ENCODE measurements at regions not wholly inside any gene's neighbourhood (a gene's known extent, or its start where the extent isn't known, plus 50 kb on each side); places are given as distances from the start of the nearest gene placed in this dataset.

- no peak for TF ChIP-seq ZNF747 (tag by site-specific recombination; IDR thresholded peaks at IDR 0.05)
These were observed 101.9 kb upstream of the CREB5 start (continued) for GRCh38 chr7:28310460-28310848.

- CTCF ChIA-PET = no interaction called here
- POLR2A ChIA-PET = no interaction called here
- no peaks in the 10 kb centered on the region for H3K9me3 ChIP-seq (ENCODE audit: control insufficient read depth, insufficient read depth, low read depth, low read length)
- H3K27ac ChIP-seq (ENCODE audit: extremely low read depth, low read depth, low read length) = no peak overlapping the region
- H3K36me3 ChIP-seq (ENCODE audit: control insufficient read depth in 2 of 2, insufficient read depth in 1 of 2, low read length in 2 of 2) = no peaks in the 10 kb centered on the region
- no peak for TF ChIP-seq ZNF391 (tag by site-specific recombination; IDR thresholded peaks at IDR 0.05; ENCODE audit: borderline replicate concordance, low read depth)
- no peak for TF ChIP-seq ZNF629 (tag by site-specific recombination; IDR thresholded peaks at IDR 0.05)
- TF ChIP-seq ZNF24 (tag by site-specific recombination; IDR thresholded peaks at IDR 0.05) = no peak
- TF ChIP-seq ZSCAN5A (tag by site-specific recombination; IDR thresholded peaks at IDR 0.05) = no peak
- no peak for TF ChIP-seq ZNF777 (tag by site-specific recombination; IDR thresholded peaks at IDR 0.05; ENCODE audit: borderline replicate concordance)
- no peak for TF ChIP-seq ZNF560 (tag by site-specific recombination; IDR thresholded peaks at IDR 0.05; ENCODE audit: borderline replicate concordance)
- TF ChIP-seq ZNF221 (tag by site-specific recombination; IDR thresholded peaks at IDR 0.05; ENCODE audit: borderline replicate concordance) = no peak
- no peak for TF ChIP-seq ZBTB48 (tag by site-specific recombination; IDR thresholded peaks at IDR 0.05)
- no peak for TF ChIP-seq ZSCAN16 (tag by site-specific recombination; IDR thresholded peaks at IDR 0.05)
- TF ChIP-seq ZBTB20 (tag by site-specific recombination; IDR thresholded peaks at IDR 0.05) = no peak
- TF ChIP-seq, protein P1, sequence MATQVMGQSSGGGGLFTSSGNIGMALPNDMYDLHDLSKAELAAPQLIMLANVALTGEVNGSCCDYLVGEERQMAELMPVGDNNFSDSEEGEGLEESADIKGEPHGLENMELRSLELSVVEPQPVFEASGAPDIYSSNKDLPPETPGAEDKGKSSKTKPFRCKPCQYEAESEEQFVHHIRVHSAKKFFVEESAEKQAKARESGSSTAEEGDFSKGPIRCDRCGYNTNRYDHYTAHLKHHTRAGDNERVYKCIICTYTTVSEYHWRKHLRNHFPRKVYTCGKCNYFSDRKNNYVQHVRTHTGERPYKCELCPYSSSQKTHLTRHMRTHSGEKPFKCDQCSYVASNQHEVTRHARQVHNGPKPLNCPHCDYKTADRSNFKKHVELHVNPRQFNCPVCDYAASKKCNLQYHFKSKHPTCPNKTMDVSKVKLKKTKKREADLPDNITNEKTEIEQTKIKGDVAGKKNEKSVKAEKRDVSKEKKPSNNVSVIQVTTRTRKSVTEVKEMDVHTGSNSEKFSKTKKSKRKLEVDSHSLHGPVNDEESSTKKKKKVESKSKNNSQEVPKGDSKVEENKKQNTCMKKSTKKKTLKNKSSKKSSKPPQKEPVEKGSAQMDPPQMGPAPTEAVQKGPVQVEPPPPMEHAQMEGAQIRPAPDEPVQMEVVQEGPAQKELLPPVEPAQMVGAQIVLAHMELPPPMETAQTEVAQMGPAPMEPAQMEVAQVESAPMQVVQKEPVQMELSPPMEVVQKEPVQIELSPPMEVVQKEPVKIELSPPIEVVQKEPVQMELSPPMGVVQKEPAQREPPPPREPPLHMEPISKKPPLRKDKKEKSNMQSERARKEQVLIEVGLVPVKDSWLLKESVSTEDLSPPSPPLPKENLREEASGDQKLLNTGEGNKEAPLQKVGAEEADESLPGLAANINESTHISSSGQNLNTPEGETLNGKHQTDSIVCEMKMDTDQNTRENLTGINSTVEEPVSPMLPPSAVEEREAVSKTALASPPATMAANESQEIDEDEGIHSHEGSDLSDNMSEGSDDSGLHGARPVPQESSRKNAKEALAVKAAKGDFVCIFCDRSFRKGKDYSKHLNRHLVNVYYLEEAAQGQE (tag by site-specific recombination; IDR thresholded peaks at IDR 0.05) = no peak
- TF ChIP-seq ZNF837 (tag by site-specific recombination; IDR thresholded peaks at IDR 0.05) = no peak
- TF ChIP-seq ZBTB26 (tag by site-specific recombination; optimal IDR thresholded peaks at IDR 0.05) = no peak
- TF ChIP-seq ZBTB17 (tag by site-specific recombination; IDR thresholded peaks at IDR 0.05) = no peak
- no peak for TF ChIP-seq ZNF169 (tag by site-specific recombination; IDR thresholded peaks at IDR 0.05)
- TF ChIP-seq ZNF561 (tag by site-specific recombination; IDR thresholded peaks at IDR 0.05; ENCODE audit: borderline replicate concordance) = no peak
- no peak for TF ChIP-seq ZSCAN30 (tag by site-specific recombination; IDR thresholded peaks at IDR 0.05)
- no peak for TF ChIP-seq ZNF132 (tag by site-specific recombination; IDR thresholded peaks at IDR 0.05; ENCODE audit: borderline replicate concordance)
- TF ChIP-seq, protein P2, sequence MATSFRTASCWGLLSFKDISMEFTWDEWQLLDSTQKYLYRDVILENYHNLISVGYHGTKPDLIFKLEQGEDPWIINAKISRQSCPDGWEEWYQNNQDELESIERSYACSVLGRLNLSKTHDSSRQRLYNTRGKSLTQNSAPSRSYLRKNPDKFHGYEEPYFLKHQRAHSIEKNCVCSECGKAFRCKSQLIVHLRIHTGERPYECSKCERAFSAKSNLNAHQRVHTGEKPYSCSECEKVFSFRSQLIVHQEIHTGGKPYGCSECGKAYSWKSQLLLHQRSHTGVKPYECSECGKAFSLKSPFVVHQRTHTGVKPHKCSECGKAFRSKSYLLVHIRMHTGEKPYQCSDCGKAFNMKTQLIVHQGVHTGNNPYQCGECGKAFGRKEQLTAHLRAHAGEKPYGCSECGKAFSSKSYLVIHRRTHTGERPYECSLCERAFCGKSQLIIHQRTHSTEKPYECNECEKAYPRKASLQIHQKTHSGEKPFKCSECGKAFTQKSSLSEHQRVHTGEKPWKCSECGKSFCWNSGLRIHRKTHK (tag by site-specific recombination; IDR thresholded peaks at IDR 0.05) = no peak
- no peaks in the 10 kb centered on the region; the same call in 1 of the 2 replicates for H3K4me1 ChIP-seq (ENCODE audit: control insufficient read depth, insufficient read depth, low read length)
- no peak overlapping the region for H3K4me3 ChIP-seq (ENCODE audit: low read depth, low read length)
These were observed 100.6 kb upstream of the CREB5 start for GRCh38 chr7:28311670-28312069.
